GM21825 (cell line): ENCODE measurements at regions not wholly inside any gene's neighbourhood (a gene's known extent, or its start where the extent isn't known, plus 50 kb on each side); places are given as distances from the start of the nearest gene placed in this dataset.

ENCODE experiments used
- ATAC-seq: cut with Tn5 transposase; IDR thresholded peaks from one replicate; pipeline ENCODE4 v1.9.1; 2021; ENCODE audit warnings: mild to moderate bottlenecking, moderate library complexity; ENCODE audit not compliant: unreplicated experiment

GRCh38 chr2:88283886-88284592 is 113.9 kb downstream of the THNSL2 start:
- no peak for ATAC-seq

- no peak for ATAC-seq
Observed at GRCh38 chr2:88281302-88282217, 111.4 kb downstream of the THNSL2 start.

GRCh38 chr2:88269836-88270235 is 99.7 kb downstream of the THNSL2 start:
- no peak for ATAC-seq

- peak; percentile 74 for ATAC-seq
Observed at GRCh38 chr2:88265352-88266303, 95.5 kb downstream of the THNSL2 start.

GRCh38 chr2:88263861-88264260 is 93.7 kb downstream of the THNSL2 start:
- ATAC-seq: no peak

GRCh38 chr2:88261725-88262124 is 91.6 kb downstream of the THNSL2 start:
- ATAC-seq: no peak

- no peak for ATAC-seq
Observed at GRCh38 chr2:88258208-88258607, 88.1 kb downstream of the THNSL2 start.

GRCh38 chr2:88254437-88255091 is 84.4 kb downstream of the THNSL2 start:
- no peak for ATAC-seq

GRCh38 chr2:88253997-88254396 is 83.9 kb downstream of the THNSL2 start:
- no peak for ATAC-seq

GRCh38 chr2:88253375-88253774 is 83.2 kb downstream of the THNSL2 start:
- ATAC-seq: no peak

- no peak for ATAC-seq
Observed at GRCh38 chr2:88252646-88253045, 82.5 kb downstream of the THNSL2 start.

- ATAC-seq: no peak
Observed at GRCh38 chr2:88252111-88252510, 82.0 kb downstream of the THNSL2 start.

GRCh38 chr2:88250404-88250803 is 80.3 kb downstream of the THNSL2 start:
- ATAC-seq: no peak

- ATAC-seq: no peak
Observed at GRCh38 chr2:88248280-88248828, 78.2 kb downstream of the THNSL2 start.

GRCh38 chr2:88247531-88247930 is 77.4 kb downstream of the THNSL2 start:
- no peak for ATAC-seq

- no peak for ATAC-seq
Observed at GRCh38 chr2:88245109-88245508, 75.0 kb downstream of the THNSL2 start.

GRCh38 chr2:88239781-88240180 is 69.6 kb downstream of the THNSL2 start:
- no peak for ATAC-seq

- no peak for ATAC-seq
Observed at GRCh38 chr2:88236666-88237065, 66.5 kb downstream of the THNSL2 start.
